Astrocyte of the cerebellum (primary cell): ENCODE measurements at regions not wholly inside any gene's neighbourhood (a gene's known extent, or its start where the extent isn't known, plus 50 kb on each side); places are given as distances from the start of the nearest gene placed in this dataset.

Source experiments
- DNase-seq: peaks from one replicate; pipeline ENCODE4 v3.0.0-alpha.2; 2011; ENCODE audit warnings: low read depth
- H3K4me3 ChIP-seq: 2 replicates; pipeline ENCODE4 v1.5.1; 2011; ENCODE audit warnings: mild to moderate bottlenecking, low read depth, low read length, moderate library complexity
- CTCF ChIP-seq: IDR thresholded peaks from 2 replicates; pipeline ENCODE4 v1.5.1; 2012; ENCODE audit warnings: low read length, low read depth, moderate library complexity, mild to moderate bottlenecking; ENCODE audit errors: missing control alignments
- in situ Hi-C: cut with HindIII; loops from 2 replicates; pipeline ENCODE4 v1.10.0; 2017; ENCODE audit warnings: low sequenced_read_pairs

- no peak for DNase-seq
- H3K4me3 ChIP-seq, result no peak overlapping the region
- no peak for TF ChIP-seq CTCF
- in situ Hi-C loops, result no loop called here
Observed at GRCh38 chr10:31103112-31103511, 71.4 kb upstream of the ZNF438 start.

GRCh38 chr10:31112961-31113360 lies 81.3 kb upstream of the ZNF438 start:
- no peak for DNase-seq
- in situ Hi-C loops, result no loop called here
- no peak for TF ChIP-seq CTCF
- H3K4me3 ChIP-seq, result no peak overlapping the region

- DNase-seq, result no peak
- in situ Hi-C loops, result no loop called here
- no peak for TF ChIP-seq CTCF
- H3K4me3 ChIP-seq, result no peak overlapping the region
Observed at GRCh38 chr10:31116226-31116625, 84.6 kb upstream of the ZNF438 start.

- peak; percentile 61 for DNase-seq
- in situ Hi-C loops, result no loop called here
- no peak for TF ChIP-seq CTCF
- no peak overlapping the region for H3K4me3 ChIP-seq
Observed at GRCh38 chr10:31118556-31118955, 86.9 kb upstream of the ZNF438 start.

- in situ Hi-C loops, result no loop called here
- H3K4me3 ChIP-seq, result no peak overlapping the region
- DNase-seq, result no peak
- no peak for TF ChIP-seq CTCF
Observed at GRCh38 chr10:31120392-31120791, 88.7 kb upstream of the ZNF438 start.

GRCh38 chr10:31120961-31121685 lies 89.5 kb upstream of the ZNF438 start:
- in situ Hi-C loops, result no loop called here
- DNase-seq, result no peak
- TF ChIP-seq CTCF, result no peak
- no peak overlapping the region for H3K4me3 ChIP-seq
